ENCODE measurements at regions not wholly inside any gene's neighbourhood (a gene's known extent, or its start where the extent isn't known, plus 50 kb on each side); places are given as distances from the start of the nearest gene placed in this dataset.

- TF ChIP-seq CTCF (conservative IDR thresholded peaks at IDR 0.05; ENCODE audit: low read depth, low read length) = no peak
- TF ChIP-seq USF2 (IDR thresholded peaks at IDR 0.05; ENCODE audit: low read depth, low read length) = no peak
- no peak for TF ChIP-seq POLR2A (IDR thresholded peaks at IDR 0.05; ENCODE audit: low read depth, low read length)
- no peak for TF ChIP-seq RAD21 (IDR thresholded peaks at IDR 0.05; ENCODE audit: low read length)
- no peak for TF ChIP-seq MXI1 (IDR thresholded peaks at IDR 0.05; ENCODE audit: borderline replicate concordance, low read depth, low read length)
These were observed 776.0 kb upstream of the ACO1 start for GRCh38 chr9:31608416-31608815.
